Motor neuron (in vitro differentiated cells): ENCODE measurements at regions not wholly inside any gene's neighbourhood (a gene's known extent, or its start where the extent isn't known, plus 50 kb on each side); places are given as distances from the start of the nearest gene placed in this dataset.

Experiments
- ATAC-seq, 8 experiments: fragments of 200-7000 bp; cut with Tn5 transposase; replicated peaks in 6 of 8; 2 replicates each; pipeline ENCODE4 v1.8.0; 2021; ENCODE audit warnings: mild to moderate bottlenecking in 8 of 8, moderate library complexity in 8 of 8
- H3K27ac ChIP-seq, 2 donors: fragments of 250-450 bp; sonication (Bioruptor Pico); 2 replicates each; pipeline ENCODE4 v1.9.0; 2021; ENCODE audit warnings: antibody characterized with exemption in 2 of 2, mild to moderate bottlenecking in 2 of 2, moderate library complexity in 1 of 2
- H3K4me1 ChIP-seq, 2 donors: fragments of 250-450 bp; sonication (Bioruptor Pico); replicated peaks in 1 of 2; 2 replicates each; pipeline ENCODE4 v1.6.1; 2021; ENCODE audit warnings: antibody characterized with exemption in 2 of 2, mild to moderate bottlenecking in 2 of 2, moderate library complexity in 1 of 2
- H3K4me3 ChIP-seq, 5 donors: fragments of 250-450 bp; sonication (Bioruptor Pico); 2 replicates each; pipeline ENCODE4 v1.9.0; 2021; ENCODE audit warnings: antibody characterized with exemption in 5 of 5, mild to moderate bottlenecking in 5 of 5, moderate library complexity in 4 of 5
- WGBS, 10 experiments: fragments of 450-650 bp; shearing (Covaris generic); methylation state at CpG; one replicate each; pipeline ENCODE4 v1.0.0; 2022; 5-methylcytosine and 5-hydroxymethylcytosine counted together
- in situ Hi-C, 9 experiments: fragments of 400-800 bp; cut with MboI; loops; one replicate each; pipeline ENCODE4 v1.15.0; 2021; ENCODE audit warnings: low sequenced_read_pairs in 9 of 9, low pct_unique_long_range_greater_than_20kb in 2 of 9; ENCODE audit not compliant: unreplicated experiment in 9 of 9

DNA sequence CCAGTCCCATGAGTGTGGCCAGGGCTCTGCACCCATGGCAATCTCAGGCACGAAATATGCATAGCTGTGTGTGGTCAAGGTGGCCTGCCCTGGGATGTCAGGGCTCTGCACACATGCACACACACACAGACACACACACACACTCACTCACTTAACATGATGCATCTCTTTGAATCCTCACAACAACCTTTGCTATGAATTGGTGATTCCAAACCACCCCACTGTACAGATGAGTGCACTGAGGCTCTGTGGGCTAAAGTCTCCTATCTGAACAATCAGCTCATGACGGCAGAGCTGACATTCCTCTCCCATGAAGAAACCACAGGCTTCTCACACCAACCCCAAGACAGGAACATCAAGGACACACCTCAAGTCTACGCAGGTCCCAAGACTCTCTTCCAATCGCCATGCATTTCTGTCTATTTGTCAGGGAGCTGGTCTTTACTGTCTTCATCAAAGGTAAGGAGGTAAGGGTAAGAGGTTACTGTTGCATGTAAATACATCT, 131.6 kb downstream of the ETS2 start:
- 90 to 100% (median 98%) methylated on average over 1 to 3 of the region's 4 CpGs; no CpG with 5 or more reads in 6 of the 10 experiments for WGBS, 10 experiments
- Histone ChIP-seq H3K4me1 (peaks cover 14 to 18% of the 10 kb centered on the region in 2 donors), H3K4me3 (no peak overlapping the region), H3K27ac (no peak overlapping the region)
- no peak for ATAC-seq
- in situ Hi-C loops, result no loop called here

GRCh38 chr21:38936240-38936639, 130.5 kb downstream of the ETS2 start:
- H3K4me1 ChIP-seq, result peaks cover 14 to 18% of the 10 kb centered on the region in 2 donors
- in situ Hi-C loops, result no loop called here
- 52 to 100% (median 90%) methylated on average over 1 to 4 of the region's 4 CpGs; no CpG with 5 or more reads in 3 of the 10 experiments for WGBS, 10 experiments
- no peak overlapping the region for H3K27ac ChIP-seq
- no peak overlapping the region for H3K4me3 ChIP-seq
- ATAC-seq, result peak in 4 of 8 experiments; percentile 18 to 90 (median 54)

DNA sequence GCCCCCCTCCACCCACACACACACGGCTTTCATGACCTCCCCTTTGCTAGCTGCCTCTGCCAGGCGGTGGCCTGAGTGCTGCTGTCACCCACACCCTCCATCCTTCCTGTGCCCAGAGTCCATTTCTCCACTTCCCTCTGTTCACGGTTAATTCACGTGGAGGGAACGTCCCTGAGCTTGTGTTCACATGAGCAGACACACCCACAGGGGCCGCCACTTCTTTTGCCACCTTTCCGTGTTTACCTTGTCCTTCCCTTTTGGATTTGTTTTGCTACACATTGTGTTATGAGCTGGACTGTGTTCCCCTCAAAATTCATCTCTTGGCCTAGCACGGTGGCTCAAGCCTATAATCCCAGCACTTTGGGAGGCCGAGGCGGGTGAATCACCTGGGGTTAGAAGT, 128.0 kb downstream of the ETS2 start:
- Histone ChIP-seq H3K4me1 (peaks cover 12 to 15% of the 10 kb centered on the region in 2 donors), H3K4me3 (no peak overlapping the region), H3K27ac (no peak overlapping the region)
- no peak for ATAC-seq
- WGBS, 10 experiments, result 53 to 100% (median 89%) methylated on average over 1 to 5 of the region's 10 CpGs; no CpG with 5 or more reads in 2 of the 10 experiments
- in situ Hi-C loops, result no loop called here

- 67 to 100% (median 86%) methylated on average over 1 to 3 of the region's 3 CpGs; no CpG with 5 or more reads in 3 of the 10 experiments for WGBS, 10 experiments
Observed at GRCh38 chr21:38931291-38931690, 125.6 kb downstream of the ETS2 start.

DNA sequence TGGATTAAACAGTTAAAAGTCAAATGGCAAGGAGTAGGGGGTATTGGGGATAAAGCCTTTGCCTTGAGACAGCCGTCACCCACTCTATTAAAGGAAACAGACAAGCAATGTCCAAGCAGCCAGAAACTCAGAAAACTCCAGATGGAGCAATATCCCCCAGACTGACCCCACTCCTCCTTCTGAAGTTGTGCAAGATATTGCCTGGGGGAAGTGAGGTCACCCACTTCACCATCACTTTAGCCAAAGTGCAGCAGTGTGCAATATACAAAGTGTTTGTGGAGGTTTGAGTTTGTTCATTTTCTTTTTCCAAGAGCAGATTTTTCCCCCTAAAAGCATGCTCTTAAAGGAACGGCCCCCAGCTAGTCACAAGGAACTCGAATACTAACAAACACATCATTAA, 125.1 kb downstream of the ETS2 start:
- WGBS, 10 experiments, result 22 to 60% (median 53%) methylated on average over 1 to 3 of the region's 3 CpGs; no CpG with 5 or more reads in 4 of the 10 experiments
- in situ Hi-C loops, result no loop called here
- peaks cover 0 to 4% of the 10 kb centered on the region in 2 donors for H3K4me1 ChIP-seq
- peak in 2 of 8 experiments; percentile 29 to 44 for ATAC-seq
- no peak overlapping the region for H3K4me3 ChIP-seq
- H3K27ac ChIP-seq, result no peak overlapping the region

More at GRCh38 chr21:38931291-38931690, 125.6 kb downstream of the ETS2 start:
- Histone ChIP-seq H3K4me3 (no peak overlapping the region), H3K27ac (no peak overlapping the region), H3K4me1 (peaks cover 0 to under 1% of the 10 kb centered on the region in 2 donors)
- in situ Hi-C loops, result no loop called here
- ATAC-seq, result no peak

DNA sequence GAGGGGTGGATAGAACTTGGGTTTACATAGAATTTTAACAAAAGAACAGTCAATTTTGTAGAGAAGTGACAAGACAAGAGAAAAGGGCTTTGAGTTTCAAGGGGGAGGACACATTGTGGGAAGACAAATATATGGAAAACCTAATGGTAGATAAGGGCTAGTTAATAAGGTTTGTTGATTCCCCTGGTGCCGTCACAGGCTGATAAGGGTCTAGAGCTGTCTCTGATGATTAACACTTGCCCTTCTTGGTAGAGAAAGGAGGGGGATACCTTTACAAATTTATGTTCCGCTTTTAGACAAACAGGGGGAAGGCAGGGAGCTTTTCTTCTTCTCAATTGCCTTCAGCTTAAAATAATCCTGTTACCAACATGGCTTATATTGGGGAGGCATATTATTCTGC, 124.3 kb downstream of the ETS2 start:
- WGBS, 10 experiments, result 67 to 100% (median 89%) methylated on average over 1 to 2 of the region's 2 CpGs
- ATAC-seq, result no peak
- H3K27ac ChIP-seq, result no peak overlapping the region
- H3K4me1 ChIP-seq, result peaks cover 4% of the 10 kb centered on the region in 2 donors
- no peak overlapping the region for H3K4me3 ChIP-seq
- in situ Hi-C loops, result no loop called here

- H3K4me3 ChIP-seq, result no peak overlapping the region
- peaks cover 4% of the 10 kb centered on the region in 2 donors for H3K4me1 ChIP-seq
- no peak for ATAC-seq
- in situ Hi-C loops, result no loop called here
- 100% methylated on average over 1 of the region's 1 CpG; no CpG with 5 or more reads in 8 of the 10 experiments for WGBS, 10 experiments
- H3K27ac ChIP-seq, result no peak overlapping the region
Observed at GRCh38 chr21:38929652-38930051, 123.9 kb downstream of the ETS2 start.

- no CpG with 5 or more reads among the region's 1 CpG for WGBS, 10 experiments
- peaks cover 4% of the 10 kb centered on the region in 2 donors for H3K4me1 ChIP-seq
- ATAC-seq, result no peak
- in situ Hi-C loops, result no loop called here
- no peak overlapping the region for H3K4me3 ChIP-seq
- no peak overlapping the region for H3K27ac ChIP-seq
Observed at GRCh38 chr21:38929142-38929541, 123.4 kb downstream of the ETS2 start.

DNA sequence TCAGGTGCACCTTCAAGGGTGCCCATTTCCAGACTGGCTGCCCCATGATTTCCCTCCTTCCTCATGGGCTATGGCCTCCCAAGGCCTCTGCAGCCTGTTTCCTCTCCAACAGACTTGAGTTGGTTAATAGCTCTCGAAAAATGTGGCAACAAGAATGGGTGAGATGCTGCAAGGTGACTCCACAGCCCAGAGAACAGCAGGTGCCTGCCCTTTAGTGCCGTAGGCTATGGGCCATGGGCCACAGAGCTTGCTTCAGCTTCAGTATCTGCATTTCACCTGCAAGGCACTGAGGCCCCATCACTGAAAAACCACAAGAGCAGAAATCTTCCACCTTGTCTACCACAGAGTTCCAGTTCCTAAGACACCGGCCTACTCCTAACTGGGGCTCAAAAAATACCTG, 122.0 kb downstream of the ETS2 start:
- no peak overlapping the region for H3K27ac ChIP-seq
- no peak for ATAC-seq
- H3K4me3 ChIP-seq, result no peak overlapping the region
- peaks cover 4% of the 10 kb centered on the region in 2 donors for H3K4me1 ChIP-seq
- in situ Hi-C loops, result no loop called here
- WGBS, 10 experiments, result 67 to 100% (median 82%) methylated on average over 1 to 3 of the region's 3 CpGs; no CpG with 5 or more reads in 2 of the 10 experiments

DNA sequence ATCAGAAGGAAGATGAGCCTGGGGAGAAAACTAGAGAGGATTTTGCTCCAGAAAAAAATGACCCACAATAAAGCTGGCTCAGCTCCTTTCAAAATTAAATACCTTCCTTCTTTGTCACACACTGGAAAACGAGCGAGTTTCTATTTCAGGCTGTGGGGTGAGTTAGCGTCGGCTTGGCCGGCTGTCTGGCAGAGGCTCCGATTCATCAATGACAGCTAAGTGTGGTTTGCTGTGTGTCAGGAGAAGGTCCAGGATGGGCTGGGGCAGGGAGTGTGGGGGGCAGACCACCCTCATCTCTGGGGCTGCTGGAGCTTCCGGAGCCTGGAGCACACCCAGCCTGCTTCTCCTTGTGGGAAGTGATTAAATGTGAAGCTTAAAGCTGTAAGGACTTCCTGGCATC, 120.2 kb downstream of the ETS2 start:
- Histone ChIP-seq H3K27ac (peak overlapping the region in 1 of 2 donors; percentile 30), H3K4me3 (no peak overlapping the region), H3K4me1 (peaks cover 4% of the 10 kb centered on the region in 2 donors)
- WGBS, 10 experiments, result 0 to 36% (median 18%) methylated on average over 1 to 5 of the region's 7 CpGs; no CpG with 5 or more reads in 3 of the 10 experiments
- in situ Hi-C loops, result no loop called here
- ATAC-seq, result peak; percentile 63 to 98 (median 86)

DNA sequence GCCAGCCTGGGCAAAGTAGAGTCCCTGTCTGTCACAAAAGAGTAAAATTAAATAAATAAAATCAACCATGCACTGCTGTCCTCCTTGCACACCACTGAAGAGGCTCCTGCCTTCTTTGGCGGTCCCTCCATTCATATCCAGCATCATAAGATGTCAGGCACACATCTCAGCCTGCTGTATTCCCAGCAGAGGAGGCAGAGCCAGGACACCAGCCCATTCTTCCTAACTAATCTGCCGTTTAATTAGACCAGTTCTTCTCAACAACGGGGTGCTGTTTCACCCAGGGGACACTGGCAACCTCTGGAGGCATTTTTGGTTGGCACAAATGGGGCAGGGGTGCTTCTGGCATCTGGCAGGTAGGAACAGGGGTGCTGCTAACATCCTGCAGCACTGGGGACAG, 119.7 kb downstream of the ETS2 start:
- peak overlapping the region in 1 of 2 donors; percentile 30 for H3K27ac ChIP-seq
- ATAC-seq, result peak in 3 of 8 experiments; percentile 15 to 48 (median 35)
- no peak overlapping the region for H3K4me3 ChIP-seq
- in situ Hi-C loops, result no loop called here
- H3K4me1 ChIP-seq, result peaks cover 4% of the 10 kb centered on the region in 2 donors
- WGBS, 10 experiments, result 0 to 80% (median 11%) methylated on average over 1 to 3 of the region's 3 CpGs; no CpG with 5 or more reads in 5 of the 10 experiments

GRCh38 chr21:38924954-38925353, 119.2 kb downstream of the ETS2 start:
- ATAC-seq, result no peak
- WGBS, 10 experiments, result 40 to 100% (median 87%) methylated on average over 1 to 5 of the region's 5 CpGs; no CpG with 5 or more reads in 3 of the 10 experiments
- Histone ChIP-seq H3K4me1 (peaks cover 4% of the 10 kb centered on the region in 2 donors), H3K27ac (no peak overlapping the region), H3K4me3 (no peak overlapping the region)
- in situ Hi-C loops, result no loop called here

GRCh38 chr21:38923429-38923828, 117.7 kb downstream of the ETS2 start:
- H3K4me1 ChIP-seq, result peaks cover 4% of the 10 kb centered on the region in 2 donors
- no peak for ATAC-seq
- WGBS, 10 experiments, result 67 to 100% (median 90%) methylated on average over 1 to 4 of the region's 4 CpGs; no CpG with 5 or more reads in 4 of the 10 experiments

More at GRCh38 chr21:38923429-38923828, 117.7 kb downstream of the ETS2 start:
- Histone ChIP-seq H3K27ac (no peak overlapping the region), H3K4me3 (no peak overlapping the region)
- in situ Hi-C loops, result no loop called here
